ENCODE measurements at regions not wholly inside any gene's neighbourhood (a gene's known extent, or its start where the extent isn't known, plus 50 kb on each side); places are given as distances from the start of the nearest gene placed in this dataset.
"Not testable (repeated sequence)": the region's sequence is repeated elsewhere in the genome, so short reads cannot be mapped to it uniquely, and the experiment has no call there.

GRCh38 chr3:31106204-31106603 lies 211.7 kb upstream of the GADL1 start:
- no peaks in the 10 kb centered on the region for H3K36me3 Mint-ChIP-seq (ENCODE audit: unreplicated experiment)
- no peak for DNase-seq (ENCODE audit: extremely low spot score, unreplicated experiment)
- H3K27ac Mint-ChIP-seq (ENCODE audit: unreplicated experiment) = no peak overlapping the region
- H3K4me3 Mint-ChIP-seq (ENCODE audit: unreplicated experiment) = no peak overlapping the region
- peaks cover 8% of the 10 kb centered on the region for H3K27me3 Mint-ChIP-seq (ENCODE audit: unreplicated experiment)
- H3K9me3 Mint-ChIP-seq (ENCODE audit: unreplicated experiment) = peaks cover 4% of the 10 kb centered on the region
- peaks cover 8% of the 10 kb centered on the region for H3K4me1 Mint-ChIP-seq (ENCODE audit: unreplicated experiment)
- no peak for TF ChIP-seq CTCF (IDR thresholded peaks at IDR 0.05)

GRCh38 chr3:31106912-31107311 lies 212.5 kb upstream of the GADL1 start:
- TF ChIP-seq CTCF (IDR thresholded peaks at IDR 0.05) = no peak
- H3K27me3 Mint-ChIP-seq (ENCODE audit: unreplicated experiment) = peaks cover 4% of the 10 kb centered on the region
- H3K4me1 Mint-ChIP-seq (ENCODE audit: unreplicated experiment) = peaks cover 8% of the 10 kb centered on the region
- H3K27ac Mint-ChIP-seq (ENCODE audit: unreplicated experiment) = no peak overlapping the region
- DNase-seq (ENCODE audit: extremely low spot score, unreplicated experiment) = no peak
- H3K36me3 Mint-ChIP-seq (ENCODE audit: unreplicated experiment) = no peaks in the 10 kb centered on the region
- no peak overlapping the region for H3K4me3 Mint-ChIP-seq (ENCODE audit: unreplicated experiment)
- peaks cover 4% of the 10 kb centered on the region for H3K9me3 Mint-ChIP-seq (ENCODE audit: unreplicated experiment)

GRCh38 chr3:31114929-31115283 lies 220.4 kb upstream of the GADL1 start:
- H3K27ac Mint-ChIP-seq (ENCODE audit: unreplicated experiment) = no peak overlapping the region
- no peaks in the 10 kb centered on the region for H3K27me3 Mint-ChIP-seq (ENCODE audit: unreplicated experiment)
- no peak for DNase-seq (ENCODE audit: extremely low spot score, unreplicated experiment)
- no peaks in the 10 kb centered on the region for H3K36me3 Mint-ChIP-seq (ENCODE audit: unreplicated experiment)
- H3K4me1 Mint-ChIP-seq (ENCODE audit: unreplicated experiment) = no peaks in the 10 kb centered on the region
- no peak for TF ChIP-seq CTCF (IDR thresholded peaks at IDR 0.05)
- H3K4me3 Mint-ChIP-seq (ENCODE audit: unreplicated experiment) = no peak overlapping the region
- H3K9me3 Mint-ChIP-seq (ENCODE audit: unreplicated experiment) = no peaks in the 10 kb centered on the region

GRCh38 chr3:31115531-31115930 lies 221.1 kb upstream of the GADL1 start:
- H3K4me1 Mint-ChIP-seq (ENCODE audit: unreplicated experiment); H3K36me3 Mint-ChIP-seq (ENCODE audit: unreplicated experiment); DNase-seq (ENCODE audit: extremely low spot score, unreplicated experiment); H3K27me3 Mint-ChIP-seq (ENCODE audit: unreplicated experiment); H3K9me3 Mint-ChIP-seq (ENCODE audit: unreplicated experiment); H3K27ac Mint-ChIP-seq (ENCODE audit: unreplicated experiment); H3K4me3 Mint-ChIP-seq (ENCODE audit: unreplicated experiment): not testable (repeated sequence)

- Mint-ChIP-seq H3K27me3 (ENCODE audit: unreplicated experiment) (peaks cover 8% of the 10 kb centered on the region), H3K4me1 (ENCODE audit: unreplicated experiment) (no peaks in the 10 kb centered on the region), H3K27ac (ENCODE audit: unreplicated experiment) (no peak overlapping the region), H3K36me3 (ENCODE audit: unreplicated experiment) (no peaks in the 10 kb centered on the region), H3K9me3 (ENCODE audit: unreplicated experiment) (no peaks in the 10 kb centered on the region), H3K4me3 (ENCODE audit: unreplicated experiment) (no peak overlapping the region)
- DNase-seq (ENCODE audit: extremely low spot score, unreplicated experiment) = no peak
- TF ChIP-seq CTCF (IDR thresholded peaks at IDR 0.05) = no peak
Observed at GRCh38 chr3:31116651-31117050, 222.2 kb upstream of the GADL1 start.

GRCh38 chr3:31117854-31118253 lies 223.4 kb upstream of the GADL1 start:
- Mint-ChIP-seq H3K9me3 (ENCODE audit: unreplicated experiment) (no peaks in the 10 kb centered on the region), H3K4me3 (ENCODE audit: unreplicated experiment) (no peak overlapping the region), H3K36me3 (ENCODE audit: unreplicated experiment) (no peaks in the 10 kb centered on the region), H3K27ac (ENCODE audit: unreplicated experiment) (no peak overlapping the region), H3K4me1 (ENCODE audit: unreplicated experiment) (no peaks in the 10 kb centered on the region), H3K27me3 (ENCODE audit: unreplicated experiment) (peaks cover 15% of the 10 kb centered on the region)
- TF ChIP-seq CTCF (IDR thresholded peaks at IDR 0.05) = no peak
- DNase-seq (ENCODE audit: extremely low spot score, unreplicated experiment) = no peak

Data from osteocyte (in vitro differentiated cells).